ENCODE measurements at regions not wholly inside any gene's neighbourhood (a gene's known extent, or its start where the extent isn't known, plus 50 kb on each side); places are given as distances from the start of the nearest gene placed in this dataset.

DNA sequence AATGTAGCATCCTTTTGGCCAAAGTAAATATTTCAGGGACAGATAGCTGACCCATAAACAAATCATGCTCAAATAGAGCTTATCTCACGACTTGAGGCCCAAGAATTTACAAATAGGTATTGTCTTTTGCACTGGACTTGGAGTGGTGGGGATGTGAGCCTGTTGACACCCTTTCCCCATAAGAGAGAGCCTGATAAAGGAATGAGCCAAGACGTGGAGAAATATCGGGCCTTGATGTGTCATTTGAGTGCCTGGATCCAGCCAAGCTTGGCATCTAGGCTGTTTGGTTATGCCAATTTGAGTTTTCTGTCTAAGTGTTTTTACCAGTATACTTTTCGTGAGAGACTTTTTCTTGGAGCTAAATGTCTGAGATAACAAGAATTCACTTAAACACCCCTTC is 112.9 kb upstream of the RGMA start:
- TF ChIP-seq, protein P1, sequence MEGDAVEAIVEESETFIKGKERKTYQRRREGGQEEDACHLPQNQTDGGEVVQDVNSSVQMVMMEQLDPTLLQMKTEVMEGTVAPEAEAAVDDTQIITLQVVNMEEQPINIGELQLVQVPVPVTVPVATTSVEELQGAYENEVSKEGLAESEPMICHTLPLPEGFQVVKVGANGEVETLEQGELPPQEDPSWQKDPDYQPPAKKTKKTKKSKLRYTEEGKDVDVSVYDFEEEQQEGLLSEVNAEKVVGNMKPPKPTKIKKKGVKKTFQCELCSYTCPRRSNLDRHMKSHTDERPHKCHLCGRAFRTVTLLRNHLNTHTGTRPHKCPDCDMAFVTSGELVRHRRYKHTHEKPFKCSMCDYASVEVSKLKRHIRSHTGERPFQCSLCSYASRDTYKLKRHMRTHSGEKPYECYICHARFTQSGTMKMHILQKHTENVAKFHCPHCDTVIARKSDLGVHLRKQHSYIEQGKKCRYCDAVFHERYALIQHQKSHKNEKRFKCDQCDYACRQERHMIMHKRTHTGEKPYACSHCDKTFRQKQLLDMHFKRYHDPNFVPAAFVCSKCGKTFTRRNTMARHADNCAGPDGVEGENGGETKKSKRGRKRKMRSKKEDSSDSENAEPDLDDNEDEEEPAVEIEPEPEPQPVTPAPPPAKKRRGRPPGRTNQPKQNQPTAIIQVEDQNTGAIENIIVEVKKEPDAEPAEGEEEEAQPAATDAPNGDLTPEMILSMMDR (IDR thresholded peaks at IDR 0.05; ENCODE audit: poor library complexity) = no peak
- TF ChIP-seq EZH2 (IDR thresholded peaks at IDR 0.05; ENCODE audit: borderline replicate concordance) = no peak

Measured in hepatocyte (in vitro differentiated cells).